ENCODE measurements at regions not wholly inside any gene's neighbourhood (a gene's known extent, or its start where the extent isn't known, plus 50 kb on each side); places are given as distances from the start of the nearest gene placed in this dataset.

DNA sequence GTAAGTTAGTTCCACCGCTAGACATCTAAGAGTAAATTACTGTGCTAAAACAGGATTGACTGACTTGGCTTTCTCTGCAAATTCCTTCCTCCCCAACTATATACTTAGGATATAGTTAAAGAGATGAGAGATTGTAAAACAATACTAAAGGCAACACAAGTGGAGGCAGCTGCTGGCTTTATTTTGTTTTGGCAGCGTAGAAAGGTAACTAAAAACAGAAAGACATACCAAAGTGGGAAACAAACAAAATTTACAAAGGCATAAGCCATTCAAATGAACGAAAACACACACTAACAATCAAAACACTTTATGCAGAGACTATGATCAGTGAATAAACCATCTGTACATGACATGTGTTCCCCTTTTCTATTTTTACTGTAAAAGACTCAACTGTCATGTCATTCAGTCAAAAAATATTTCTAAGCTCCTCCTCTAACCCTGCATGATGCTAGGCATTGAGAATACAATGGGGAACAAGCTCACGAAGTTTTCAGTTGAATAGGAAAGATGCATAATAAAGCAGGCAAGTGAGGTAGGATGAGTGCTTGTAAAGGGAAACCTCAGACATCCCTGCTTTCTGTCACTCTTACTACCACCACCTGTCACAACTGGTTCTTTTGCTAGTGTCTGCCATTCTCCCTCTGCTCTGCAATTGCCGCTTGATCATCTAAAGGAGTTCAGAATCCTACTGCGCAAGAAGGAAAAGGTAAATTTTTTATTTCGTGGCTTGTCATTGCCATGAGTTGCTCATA lies 64.2 kb upstream of the COL1A2 start:
- intact Hi-C loops (cut with micrococcal nuclease), result no loop called here
- TF ChIP-seq, protein P1, sequence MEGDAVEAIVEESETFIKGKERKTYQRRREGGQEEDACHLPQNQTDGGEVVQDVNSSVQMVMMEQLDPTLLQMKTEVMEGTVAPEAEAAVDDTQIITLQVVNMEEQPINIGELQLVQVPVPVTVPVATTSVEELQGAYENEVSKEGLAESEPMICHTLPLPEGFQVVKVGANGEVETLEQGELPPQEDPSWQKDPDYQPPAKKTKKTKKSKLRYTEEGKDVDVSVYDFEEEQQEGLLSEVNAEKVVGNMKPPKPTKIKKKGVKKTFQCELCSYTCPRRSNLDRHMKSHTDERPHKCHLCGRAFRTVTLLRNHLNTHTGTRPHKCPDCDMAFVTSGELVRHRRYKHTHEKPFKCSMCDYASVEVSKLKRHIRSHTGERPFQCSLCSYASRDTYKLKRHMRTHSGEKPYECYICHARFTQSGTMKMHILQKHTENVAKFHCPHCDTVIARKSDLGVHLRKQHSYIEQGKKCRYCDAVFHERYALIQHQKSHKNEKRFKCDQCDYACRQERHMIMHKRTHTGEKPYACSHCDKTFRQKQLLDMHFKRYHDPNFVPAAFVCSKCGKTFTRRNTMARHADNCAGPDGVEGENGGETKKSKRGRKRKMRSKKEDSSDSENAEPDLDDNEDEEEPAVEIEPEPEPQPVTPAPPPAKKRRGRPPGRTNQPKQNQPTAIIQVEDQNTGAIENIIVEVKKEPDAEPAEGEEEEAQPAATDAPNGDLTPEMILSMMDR (IDR thresholded peaks at IDR 0.05), result no peak
- Mint-ChIP-seq H3K4me1 (peaks cover 3% of the 10 kb centered on the region), H3K9me3 (no peaks in the 10 kb centered on the region), H3K27me3 (no peaks in the 10 kb centered on the region), H3K36me3 (ENCODE audit: low read depth) (no peaks in the 10 kb centered on the region), H3K27ac (no peak overlapping the region), H3K4me3 (no peak overlapping the region)
- ATAC-seq (ENCODE audit: low read depth), result no peak
- CTCF ChIA-PET, result no interaction called here
- POLR2A ChIA-PET, result no interaction called here
- no peak for DNase-seq

DNA sequence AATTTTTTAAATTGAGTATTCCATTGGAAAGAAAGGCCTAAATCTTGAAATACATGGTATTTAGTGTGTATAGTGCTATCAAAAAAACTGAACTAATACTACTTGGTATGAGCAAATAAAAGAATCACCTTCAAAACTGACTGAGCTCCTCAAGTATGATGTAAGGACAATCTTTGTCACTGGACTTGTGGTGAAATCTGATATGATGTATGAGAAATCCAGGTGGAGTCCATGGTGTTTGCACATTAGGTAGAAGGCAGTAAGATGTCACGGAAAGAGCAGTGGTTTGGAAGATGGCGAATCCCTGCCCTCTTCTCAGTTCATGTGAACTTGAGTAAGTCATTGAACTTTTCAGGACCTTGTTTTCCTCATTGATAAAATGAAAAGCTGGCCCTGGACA lies 62.1 kb upstream of the COL1A2 start:
- DNase-seq, result no peak
- Mint-ChIP-seq H3K27me3 (no peaks in the 10 kb centered on the region), H3K4me1 (peaks cover 3% of the 10 kb centered on the region), H3K9me3 (no peaks in the 10 kb centered on the region), H3K4me3 (no peak overlapping the region), H3K36me3 (ENCODE audit: low read depth) (no peaks in the 10 kb centered on the region), H3K27ac (no peak overlapping the region)
- TF ChIP-seq, protein P1 (IDR thresholded peaks at IDR 0.05), result no peak
- ATAC-seq (ENCODE audit: low read depth), result no peak
- POLR2A ChIA-PET, result no interaction called here
- intact Hi-C loops (cut with micrococcal nuclease), result no loop called here
- CTCF ChIA-PET, result no interaction called here

DNA sequence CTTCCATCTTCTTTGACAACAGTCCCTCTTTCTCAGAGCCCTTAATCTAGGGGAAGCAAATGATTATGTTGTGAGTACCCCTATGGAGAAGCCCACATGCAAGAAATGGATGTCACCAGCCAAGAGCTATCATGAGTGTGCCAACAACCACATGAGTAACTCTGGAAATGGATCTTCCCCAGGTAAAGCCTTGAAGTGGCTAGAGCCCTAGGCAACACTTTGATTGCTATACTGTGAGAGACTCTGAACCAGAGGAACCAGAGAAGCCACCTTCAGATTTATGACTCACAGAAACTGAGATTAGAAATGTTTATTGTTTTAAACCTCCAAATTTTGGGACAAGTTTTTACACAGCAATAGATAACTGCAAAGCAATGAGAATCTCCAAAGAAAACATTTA lies 60.9 kb upstream of the COL1A2 start:
- no peak overlapping the region for H3K27ac Mint-ChIP-seq
- intact Hi-C loops (cut with micrococcal nuclease), result no loop called here
- no peaks in the 10 kb centered on the region for H3K36me3 Mint-ChIP-seq (ENCODE audit: low read depth)
- ChIA-PET CTCF (no interaction called here), POLR2A (no interaction called here)
- ATAC-seq (ENCODE audit: low read depth) (no peak), DNase-seq (no peak)
- H3K4me1 Mint-ChIP-seq, result peaks cover 3% of the 10 kb centered on the region
- no peaks in the 10 kb centered on the region for H3K9me3 Mint-ChIP-seq
- no peak overlapping the region for H3K4me3 Mint-ChIP-seq
- TF ChIP-seq, protein P1 (IDR thresholded peaks at IDR 0.05), result no peak
- H3K27me3 Mint-ChIP-seq, result no peaks in the 10 kb centered on the region

DNA sequence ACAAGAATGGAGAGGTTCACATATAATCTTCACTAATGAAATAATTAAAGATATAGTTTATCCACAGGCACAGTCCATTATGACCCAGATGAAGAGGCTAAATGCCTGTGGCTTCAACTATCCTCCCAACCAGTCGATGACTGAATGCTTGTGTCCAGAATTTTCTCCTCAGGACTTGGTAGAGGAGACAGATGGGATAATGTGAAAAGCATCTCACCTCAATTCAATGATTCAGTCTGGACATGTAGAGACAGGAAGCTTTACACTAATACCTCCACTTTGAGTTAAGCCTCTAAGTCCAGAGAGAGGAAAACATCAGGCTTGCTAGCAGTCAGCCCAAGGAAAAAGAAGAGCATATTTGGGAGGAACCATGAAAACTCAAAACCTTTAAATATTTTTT lies 59.1 kb upstream of the COL1A2 start:
- ChIA-PET POLR2A (no interaction called here), CTCF (no interaction called here)
- DNase-seq (no peak), ATAC-seq (ENCODE audit: low read depth) (no peak)
- Mint-ChIP-seq H3K4me1 (no peaks in the 10 kb centered on the region), H3K4me3 (no peak overlapping the region), H3K27me3 (no peaks in the 10 kb centered on the region), H3K27ac (no peak overlapping the region), H3K9me3 (no peaks in the 10 kb centered on the region), H3K36me3 (ENCODE audit: low read depth) (no peaks in the 10 kb centered on the region)
- intact Hi-C loops (cut with micrococcal nuclease), result no loop called here
- TF ChIP-seq, protein P1 (IDR thresholded peaks at IDR 0.05), result no peak

DNA sequence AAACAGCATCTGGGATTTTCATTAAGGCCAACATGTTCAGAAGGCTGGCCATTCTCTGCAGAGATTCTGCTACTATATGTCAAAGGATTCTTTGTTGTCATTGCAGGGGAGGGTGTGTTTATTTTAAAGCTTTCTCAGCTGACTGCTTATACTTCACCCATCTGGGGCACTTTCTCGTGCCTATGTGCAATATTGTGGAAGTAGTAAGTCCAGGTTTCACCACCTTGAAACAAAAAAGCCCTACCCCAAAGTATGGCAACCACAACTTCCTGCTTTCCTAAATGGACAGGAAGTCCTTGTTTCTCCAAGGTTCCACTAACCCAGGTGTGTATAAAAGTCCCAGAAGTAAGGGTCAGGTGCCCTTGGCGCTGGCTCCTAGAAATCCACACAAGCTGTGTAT lies 58.7 kb upstream of the COL1A2 start:
- no peaks in the 10 kb centered on the region for H3K27me3 Mint-ChIP-seq
- no peaks in the 10 kb centered on the region for H3K4me1 Mint-ChIP-seq
- H3K4me3 Mint-ChIP-seq, result no peak overlapping the region
- ATAC-seq (ENCODE audit: low read depth) (no peak), DNase-seq (no peak)
- ChIA-PET CTCF (no interaction called here), POLR2A (no interaction called here)
- TF ChIP-seq, protein P1 (IDR thresholded peaks at IDR 0.05), result no peak
- no peak overlapping the region for H3K27ac Mint-ChIP-seq
- no peaks in the 10 kb centered on the region for H3K9me3 Mint-ChIP-seq
- intact Hi-C loops (cut with micrococcal nuclease), result no loop called here
- no peaks in the 10 kb centered on the region for H3K36me3 Mint-ChIP-seq (ENCODE audit: low read depth)
